Liver (tissue), 8 donors: ENCODE measurements at regions not wholly inside any gene's neighbourhood (a gene's known extent, or its start where the extent isn't known, plus 50 kb on each side); places are given as distances from the start of the nearest gene placed in this dataset.

Experiments
- DNase-seq: peaks from one replicate; pipeline ENCODE4 v3.0.0-alpha.2; 2017; ENCODE audit warnings: low spot score
- H3K27ac ChIP-seq, 2 donors: one replicate each; pipeline ENCODE4 v1.7.0; 2013; ENCODE audit warnings: inconsistent platforms in 2 of 2, low read length in 2 of 2, control low read depth in 1 of 2, low read depth in 1 of 2, mild to moderate bottlenecking in 1 of 2
- H3K27me3 ChIP-seq, 4 donors: one replicate each; pipeline versions ENCODE4 v1.6.1 to v1.7.0; 2013; ENCODE audit warnings: low read length in 3 of 4, inconsistent platforms in 1 of 4, mild to moderate bottlenecking in 1 of 4, moderate library complexity in 1 of 4; ENCODE audit not compliant: control insufficient read depth in 4 of 4, insufficient read depth in 4 of 4
- H3K36me3 ChIP-seq, 4 donors: one replicate each; pipeline versions ENCODE4 v1.6.1 to v1.7.0; 2013; ENCODE audit warnings: low read length in 3 of 4, mild to moderate bottlenecking in 3 of 4, low read depth in 1 of 4, moderate library complexity in 1 of 4; ENCODE audit not compliant: control insufficient read depth in 4 of 4, insufficient read depth in 3 of 4
- H3K4me1 ChIP-seq, 4 donors: one replicate each; pipeline versions ENCODE4 v1.6.1 to v1.7.0; 2013; ENCODE audit warnings: low read length in 3 of 4, mild to moderate bottlenecking in 3 of 4, moderate library complexity in 1 of 4; ENCODE audit not compliant: control insufficient read depth in 4 of 4, insufficient read depth in 4 of 4
- H3K4me3 ChIP-seq, 3 donors: one replicate each; pipeline versions ENCODE4 v1.6.1 to v1.7.0; 2013; ENCODE audit warnings: low read length in 3 of 3, control low read depth in 1 of 3, low read depth in 1 of 3, mild to moderate bottlenecking in 1 of 3
- H3K9ac ChIP-seq, 2 donors: one replicate each; pipeline ENCODE4 v1.7.0; 2013; ENCODE audit warnings: low read length in 2 of 2, mild to moderate bottlenecking in 2 of 2, moderate library complexity in 2 of 2, control low read depth in 1 of 2, low read depth in 1 of 2
- H3K9me3 ChIP-seq, 4 donors: one replicate each; pipeline versions ENCODE4 v1.6.1 to v1.7.0; 2013; ENCODE audit warnings: low read length in 3 of 4; ENCODE audit not compliant: control insufficient read depth in 4 of 4
- CTCF ChIP-seq: fragments of 150-350 bp; IDR thresholded peaks from 2 replicates; pipeline ENCODE4 v1.5.1; 2017; ENCODE audit warnings: improper control_type of control experiment, low read depth, low read length; ENCODE audit not compliant: missing input control
- EGR1 ChIP-seq, 2 donors: IDR thresholded peaks; 2 replicates each; pipeline ENCODE4 v1.6.1; 2016 to 2018; ENCODE audit warnings: antibody characterized with exemption in 2 of 2, low read depth in 2 of 2
- FOXA1 ChIP-seq: IDR thresholded peaks from 2 replicates; pipeline ENCODE4 v1.6.1; 2016; ENCODE audit warnings: antibody characterized with exemption
- GABPA ChIP-seq, 2 donors: IDR thresholded peaks in 1 of 2; conservative IDR thresholded peaks in 1 of 2; 2 replicates each; pipeline ENCODE4 v1.6.1; 2016; ENCODE audit warnings: antibody characterized with exemption in 2 of 2, mild to moderate bottlenecking in 1 of 2, moderate library complexity in 1 of 2
- HNF4A ChIP-seq, 2 donors: conservative IDR thresholded peaks; 2 replicates each; pipeline ENCODE4 v1.6.1; 2016; ENCODE audit warnings: antibody characterized with exemption in 2 of 2, mild to moderate bottlenecking in 2 of 2
- HNF4G ChIP-seq: IDR thresholded peaks from 2 replicates; pipeline ENCODE4 v1.6.1; 2016; ENCODE audit warnings: antibody characterized with exemption
- JUND ChIP-seq, 2 donors: IDR thresholded peaks; 2 replicates each; pipeline ENCODE4 v1.6.1; 2016; ENCODE audit warnings: antibody characterized with exemption in 2 of 2
- MAX ChIP-seq: IDR thresholded peaks from 2 replicates; pipeline ENCODE4 v1.6.1; 2016; ENCODE audit warnings: antibody characterized with exemption
- RAD21 ChIP-seq, 2 donors: IDR thresholded peaks; 2 replicates each; pipeline ENCODE4 v1.6.1; 2016; ENCODE audit warnings: antibody characterized with exemption in 2 of 2, mild to moderate bottlenecking in 2 of 2
- REST ChIP-seq: IDR thresholded peaks from 2 replicates; pipeline ENCODE4 v1.6.1; 2016; ENCODE audit warnings: antibody characterized with exemption, mild to moderate bottlenecking
- RXRA ChIP-seq, 2 donors: IDR thresholded peaks; 2 replicates each; pipeline ENCODE4 v1.6.1; 2017 to 2018; ENCODE audit warnings: antibody characterized with exemption in 2 of 2, mild to moderate bottlenecking in 1 of 2
- ZBTB33 ChIP-seq: IDR thresholded peaks from 2 replicates; pipeline ENCODE4 v1.6.1; 2016; ENCODE audit warnings: antibody characterized with exemption
- WGBS: extraction: QIAGEN DNeasy Blood & Tissue Kit; methylation state at CpG from one replicate; pipeline ENCODE4 v1.1.7; 2013; 5-methylcytosine and 5-hydroxymethylcytosine counted together
- donor health status: healthy.
- donor health status: healthy.
- donor health status: healthy.
- donor health status: healthy.
- donor health status: healthy.

- TF ChIP-seq REST: no peak
- TF ChIP-seq GABPA (IDR thresholded peaks at IDR 0.05 in 1 of 2, conservative IDR thresholded peaks at IDR 0.05 in 1 of 2): no peak
- no peak for TF ChIP-seq RXRA (IDR thresholded peaks at IDR 0.05)
- TF ChIP-seq CTCF: no peak
- TF ChIP-seq RAD21 (IDR thresholded peaks at IDR 0.05): no peak
Observed at GRCh38 chr11:133678191-133678590, 145.9 kb upstream of the OPCML start (continued).

GRCh38 chr11:133677387-133677786 is 145.1 kb upstream of the OPCML start:
- Histone ChIP-seq H3K36me3 (no peaks in the 10 kb centered on the region), H3K4me3 (no peak overlapping the region), H3K27me3 (peaks cover 0 to 2% (median 0%) of the 10 kb centered on the region in 4 donors), H3K9me3 (peaks cover 0 to 3% (median 0%) of the 10 kb centered on the region in 4 donors), H3K9ac (no peak overlapping the region), H3K27ac (no peak overlapping the region), H3K4me1 (no peaks in the 10 kb centered on the region)
- 50% methylated on average over 3 of the region's 3 CpGs for WGBS
- DNase-seq: no peak
- no peak for TF ChIP-seq HNF4A (conservative IDR thresholded peaks at IDR 0.05)
- no peak for TF ChIP-seq HNF4G
- no peak for TF ChIP-seq RXRA (IDR thresholded peaks at IDR 0.05)
- TF ChIP-seq ZBTB33: no peak
- TF ChIP-seq MAX: no peak
- no peak for TF ChIP-seq FOXA1

- DNase-seq: no peak
- Histone ChIP-seq H3K4me3 (no peak overlapping the region), H3K9me3 (peaks cover 0 to 3% (median 0%) of the 10 kb centered on the region in 4 donors), H3K36me3 (no peaks in the 10 kb centered on the region), H3K27ac (no peak overlapping the region), H3K27me3 (no peaks in the 10 kb centered on the region), H3K4me1 (no peaks in the 10 kb centered on the region), H3K9ac (no peak overlapping the region)
- 70% methylated on average over 1 of the region's 1 CpG for WGBS
- TF ChIP-seq CTCF (no peak), ZBTB33 (no peak), MAX (no peak), RXRA (IDR thresholded peaks at IDR 0.05) (no peak), EGR1 (IDR thresholded peaks at IDR 0.05; ENCODE audit: low read depth in 2 of 2) (no peak), FOXA1 (no peak), HNF4A (conservative IDR thresholded peaks at IDR 0.05) (no peak), JUND (IDR thresholded peaks at IDR 0.05) (no peak), REST (no peak)
Observed at GRCh38 chr11:133676265-133676664, 144.0 kb upstream of the OPCML start.
